HepG2 (cell line): ENCODE measurements at regions not wholly inside any gene's neighbourhood (a gene's known extent, or its start where the extent isn't known, plus 50 kb on each side); places are given as distances from the start of the nearest gene placed in this dataset.

ENCODE experiments used
- ATAC-seq: fragments of 200-7000 bp; cut with Tn5 transposase; 3 replicates; pipeline ENCODE4 v1.9.1; 2020; ENCODE audit warnings: mild to moderate bottlenecking, moderate library complexity
- BruUV-seq: library from RNA; stranded (reverse); fragments of 400-500 nt; replicated peaks from 2 replicates; lab custom pipeline; 2021; lab: Mats Ljungman, UMichigan
- CTCF ChIA-PET: fragments of 300-600 bp; formaldehyde crosslinking; extraction: SDS; loops from one replicate; lab custom pipeline; 2021; ENCODE audit warnings: low total read pairs, inconsistent platforms, low intra/inter-chr PET ratio; lab: Yijun Ruan, JAX
- POLR2A ChIA-PET: fragments of 350-600 bp; sonication (Branson Sonifier 250); formaldehyde crosslinking; loops from one replicate; lab custom pipeline; 2020; ENCODE audit warnings: antibody characterized with exemption, inconsistent platforms; lab: Yijun Ruan, JAX
- DNase-seq: peaks from one replicate; pipeline ENCODE4 v3.0.0-alpha.2; 2015; ENCODE audit warnings: low spot score
- FAIRE-seq: peaks from 3 replicates; lab custom pipeline; 2011; peaks lifted over from hg19 to GRCh38; lab: Jason Lieb, UNC
- H2AFZ ChIP-seq: one replicate; pipeline ENCODE4 v1.6.1; 2011; ENCODE audit warnings: low read length, inconsistent platforms
- H3K27ac ChIP-seq: fragments of 300-600 bp; 3 replicates; pipeline ENCODE4 v1.8.0; 2011; ENCODE audit warnings: mixed run types, mild to moderate bottlenecking, mixed read lengths, low read length, inconsistent platforms; ENCODE audit not compliant: insufficient read depth; ENCODE audit errors: extremely low read length
- H3K27me3 ChIP-seq, 2 experiments: fragments of 200-600 bp in 1 of 2; 2 replicates in 1 of 2; 3 replicates in 1 of 2; pipeline versions ENCODE4 v1.6.0 to v1.8.0; 2011; ENCODE audit warnings: low read length in 2 of 2, mild to moderate bottlenecking in 2 of 2, moderate library complexity in 2 of 2, inconsistent platforms in 1 of 2; ENCODE audit not compliant: insufficient read depth in 2 of 2, control insufficient read depth in 1 of 2
- H3K36me3 ChIP-seq, 2 experiments: fragments of 200-600 bp in 1 of 2; replicated peaks in 1 of 2; 2 replicates in 1 of 2; 3 replicates in 1 of 2; pipeline versions ENCODE4 v1.5.1 to v1.8.0; 2011; ENCODE audit warnings: low read length in 2 of 2, inconsistent platforms in 1 of 2; ENCODE audit not compliant: insufficient read depth in 2 of 2, control insufficient read depth in 1 of 2
- H3K4me1 ChIP-seq: 2 replicates; pipeline ENCODE4 v1.5.1; 2012; ENCODE audit warnings: low read length, inconsistent platforms; ENCODE audit not compliant: insufficient read depth
- H3K4me2 ChIP-seq: 2 replicates; pipeline ENCODE4 v1.6.0; 2011; ENCODE audit warnings: low read depth, low read length, inconsistent platforms
- H3K4me3 ChIP-seq, 3 experiments: fragments of 200-600 bp in 1 of 3; sonication (generic), shearing (Covaris generic) in 1 of 3; replicated peaks in 1 of 3; 2 replicates each; pipeline ENCODE4 v1.5.1; 2011 to 2016; ENCODE audit warnings: low read length in 3 of 3, inconsistent platforms in 2 of 3, low read depth in 2 of 3, mild to moderate bottlenecking in 2 of 3, control low read depth in 1 of 3, mixed read lengths in 1 of 3; ENCODE audit not compliant: insufficient read depth in 1 of 3
- H3K79me2 ChIP-seq: one replicate; pipeline ENCODE4 v1.6.1; 2011; ENCODE audit warnings: low read length, inconsistent platforms; ENCODE audit not compliant: insufficient read depth
- H3K9ac ChIP-seq: 2 replicates; pipeline ENCODE4 v1.6.0; 2011; ENCODE audit warnings: mild to moderate bottlenecking, low read depth, low read length, inconsistent platforms; ENCODE audit not compliant: insufficient read depth
- H3K9me3 ChIP-seq: 2 replicates; pipeline ENCODE4 v1.5.1; 2012; ENCODE audit warnings: mild to moderate bottlenecking, low read length
- H4K20me1 ChIP-seq: 2 replicates; pipeline ENCODE4 v1.6.0; 2011; ENCODE audit warnings: inconsistent platforms, mild to moderate bottlenecking, low read length, moderate library complexity; ENCODE audit not compliant: insufficient read depth
- NFRKB ChIP-seq: fragments of 450-650 bp; IDR thresholded peaks from 2 replicates; pipeline ENCODE4 v1.6.1; 2017
- POLR2G ChIP-seq: fragments of 200-400 bp; formaldehyde crosslinking; IDR thresholded peaks from 2 replicates; pipeline ENCODE4 v1.6.1; 2018; ENCODE audit warnings: mild to moderate bottlenecking, low read depth, low read length, moderate library complexity
- TOPORS ChIP-seq: sonication (generic); formaldehyde crosslinking; IDR thresholded peaks from 2 replicates; pipeline ENCODE4 v1.8.0; 2023; ENCODE audit warnings: mild to moderate bottlenecking, missing genetic modification reagents
- ZNF317 ChIP-seq: sonication (generic); formaldehyde crosslinking; IDR thresholded peaks from 2 replicates; pipeline ENCODE4 v1.5.0; 2020; ENCODE audit warnings: mild to moderate bottlenecking, missing genetic modification reagents
- ZNF430 ChIP-seq: sonication (generic); formaldehyde crosslinking; IDR thresholded peaks from 2 replicates; pipeline ENCODE4 v1.9.0; 2021; ENCODE audit warnings: mild to moderate bottlenecking, missing genetic modification reagents
- ZNF781 ChIP-seq: sonication (generic); formaldehyde crosslinking; IDR thresholded peaks from 2 replicates; pipeline ENCODE4 v1.5.1; 2020; ENCODE audit warnings: borderline replicate concordance, mild to moderate bottlenecking, missing genetic modification reagents; ENCODE audit errors: not compliant biosample characterization
- ZNF782 ChIP-seq: sonication (generic); formaldehyde crosslinking; IDR thresholded peaks from 2 replicates; pipeline ENCODE4 v1.4.0; 2020; ENCODE audit warnings: missing genetic modification reagents, mild to moderate bottlenecking, borderline replicate concordance
- WGBS: methylation state at CpG from one replicate; pipeline ENCODE4 v1.1.6; 2017; ENCODE audit warnings: low lambda C conversion rate; 5-methylcytosine and 5-hydroxymethylcytosine counted together
- in situ Hi-C: cut with HindIII; loops from 2 replicates; pipeline ENCODE4 v1.10.0; 2017; ENCODE audit warnings: low pct_unique_long_range_greater_than_20kb; ENCODE audit not compliant: extremely low pct_ligation_motif_present
- intact Hi-C: fragments of 100-400 bp; cut with micrococcal nuclease; formaldehyde crosslinking; loops from one replicate; pipeline ENCODE4 v1.10.0; 2022; ENCODE audit not compliant: unreplicated experiment
- TF ChIP-seq, protein P1 (sequence below): sonication (generic); formaldehyde crosslinking; IDR thresholded peaks from 2 replicates; pipeline ENCODE4 v1.8.0; 2022; ENCODE audit warnings: mild to moderate bottlenecking, missing genetic modification reagents, borderline replicate concordance

DNA sequence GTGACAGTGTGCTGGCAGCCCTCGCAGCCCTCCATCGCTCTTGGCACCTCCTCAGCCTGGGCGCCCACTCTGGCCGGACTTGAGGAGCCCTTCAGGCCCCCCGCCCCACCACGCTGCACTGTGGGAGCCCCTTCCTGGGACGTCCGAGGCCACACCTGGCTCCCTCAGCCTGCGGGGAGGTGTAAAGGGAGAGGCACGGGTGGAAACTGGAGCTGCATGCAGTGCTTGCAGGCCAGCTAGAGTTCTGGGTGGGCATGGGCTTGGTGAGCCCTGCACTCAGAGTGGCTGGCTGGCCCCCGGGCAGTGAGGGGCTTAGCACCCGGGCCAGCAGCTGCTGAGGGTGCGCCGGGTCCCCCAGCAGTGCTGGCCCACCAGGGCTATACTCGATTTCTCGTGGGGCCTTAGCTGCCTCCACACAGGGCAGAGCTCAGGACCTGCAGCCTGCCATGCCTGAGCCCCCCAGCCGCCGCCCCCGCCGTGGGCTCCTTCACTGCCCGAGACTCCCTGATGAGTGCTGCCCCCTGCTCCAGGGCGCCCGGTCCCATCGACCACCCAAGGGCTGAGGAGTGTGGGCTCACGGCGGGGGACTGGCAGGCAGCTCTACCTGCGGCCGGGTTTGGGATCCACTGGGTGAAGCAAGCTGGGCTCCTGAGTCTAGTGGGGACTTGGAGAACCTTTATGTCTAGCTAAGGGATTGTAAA, 1672.7 kb upstream of the PCDH7 start:
- WGBS = 17% methylated on average over 2 of the region's 28 CpGs
- no peaks in the 10 kb centered on the region for H3K79me2 ChIP-seq
- FAIRE-seq (no peak), ATAC-seq (no peak), DNase-seq (no peak)
- H3K27ac ChIP-seq = no peak overlapping the region
- H3K4me1 ChIP-seq = no peaks in the 10 kb centered on the region
- no peaks in the 10 kb centered on the region for H4K20me1 ChIP-seq
- no peak overlapping the region for H3K9ac ChIP-seq
- intact Hi-C loops = no loop called here
- no peak overlapping the region for H2AFZ ChIP-seq
- ChIA-PET POLR2A (no interaction called here), CTCF (no interaction called here)
- BruUV-seq = no TSS peak
- no peaks in the 10 kb centered on the region for H3K27me3 ChIP-seq
- H3K9me3 ChIP-seq = peaks cover 45% of the 10 kb centered on the region
- no peaks in the 10 kb centered on the region for H3K36me3 ChIP-seq
- no peak overlapping the region for H3K4me2 ChIP-seq
- no peak for TF ChIP-seq NFRKB
- no peak for TF ChIP-seq TOPORS (CRISPR knock-in tag)
- no peak for TF ChIP-seq POLR2G
- TF ChIP-seq ZNF781 = no peak
- TF ChIP-seq, protein P1, sequence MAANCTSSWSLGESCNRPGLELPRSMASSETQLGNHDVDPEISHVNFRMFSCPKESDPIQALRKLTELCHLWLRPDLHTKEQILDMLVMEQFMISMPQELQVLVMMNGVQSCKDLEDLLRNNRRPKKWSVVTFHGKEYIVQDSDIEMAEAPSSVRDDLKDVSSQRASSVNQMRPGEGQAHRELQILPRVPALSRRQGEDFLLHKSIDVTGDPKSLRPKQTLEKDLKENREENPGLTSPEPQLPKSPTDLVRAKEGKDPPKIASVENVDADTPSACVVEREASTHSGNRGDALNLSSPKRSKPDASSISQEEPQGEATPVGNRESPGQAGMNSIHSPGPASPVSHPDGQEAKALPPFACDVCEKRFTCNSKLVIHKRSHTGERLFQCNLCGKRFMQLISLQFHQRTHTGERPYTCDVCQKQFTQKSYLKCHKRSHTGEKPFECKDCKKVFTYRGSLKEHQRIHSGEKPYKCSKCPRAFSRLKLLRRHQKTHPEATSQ (CRISPR knock-in tag) = no peak
- TF ChIP-seq ZNF317 = no peak
- TF ChIP-seq ZNF782 (CRISPR knock-in tag) = no peak
- no peak for TF ChIP-seq ZNF430 (CRISPR knock-in tag)
- TF ChIP-seq, all 625 proteins: peak for 0
- no peak overlapping the region for H3K4me3 ChIP-seq
- in situ Hi-C loops = no loop called here
